HL-60/S4 treated with retinoic acid at 250 ng/mL for 4 days and 3 days (cell line): ENCODE measurements at regions not wholly inside any gene's neighbourhood (a gene's known extent, or its start where the extent isn't known, plus 50 kb on each side); places are given as distances from the start of the nearest gene placed in this dataset.
"Not testable (repeated sequence)": the region's sequence is repeated elsewhere in the genome, so short reads cannot be mapped to it uniquely, and the experiment has no call there.

Experiments used
- in situ Hi-C: fragments of 300-500 bp; cut with MboI; formaldehyde crosslinking; loops from 2 replicates; pipeline ENCODE4 v1.7.0; 2022; ENCODE audit warnings: low sequenced_read_pairs

- in situ Hi-C loops = no loop called here
Measured at GRCh38 chr7:41438705-41439514, 264.0 kb downstream of the INHBA start.

- in situ Hi-C loops = no loop called here
Measured at GRCh38 chr7:41437257-41438196, 265.4 kb downstream of the INHBA start.

- in situ Hi-C loops = no loop called here
Measured at GRCh38 chr7:41436139-41436538, 266.8 kb downstream of the INHBA start.

- in situ Hi-C loops = not testable (repeated sequence)
Measured at GRCh38 chr7:41435020-41435419, 267.9 kb downstream of the INHBA start.

- in situ Hi-C loops = no loop called here
Measured at GRCh38 chr7:41431671-41432070, 271.2 kb downstream of the INHBA start.

- in situ Hi-C loops = no loop called here
Measured at GRCh38 chr7:41428381-41428780, 274.5 kb downstream of the INHBA start.

- in situ Hi-C loops = no loop called here
Measured at GRCh38 chr7:41425926-41426325, 277.0 kb downstream of the INHBA start.

- in situ Hi-C loops = no loop called here
Measured at GRCh38 chr7:41421056-41421455, 281.8 kb downstream of the INHBA start.

GRCh38 chr7:41420421-41420820 is 282.5 kb downstream of the INHBA start:
- in situ Hi-C loops = no loop called here

GRCh38 chr7:41418337-41418736 is 284.6 kb downstream of the INHBA start:
- in situ Hi-C loops = no loop called here

GRCh38 chr7:41416208-41416595 is 286.7 kb downstream of the INHBA start:
- in situ Hi-C loops = no loop called here

GRCh38 chr7:41415471-41416207 is 287.3 kb downstream of the INHBA start:
- in situ Hi-C loops = no loop called here

GRCh38 chr7:41415051-41415450 is 287.8 kb downstream of the INHBA start:
- in situ Hi-C loops = no loop called here

- in situ Hi-C loops = no loop called here
Measured at GRCh38 chr7:41404375-41405074, 298.4 kb downstream of the INHBA start.

- in situ Hi-C loops = no loop called here
Measured at GRCh38 chr7:41403291-41403690, 299.6 kb downstream of the INHBA start.

GRCh38 chr7:41401833-41402232 is 301.1 kb downstream of the INHBA start:
- in situ Hi-C loops = no loop called here

GRCh38 chr7:41399171-41399570 is 303.7 kb downstream of the INHBA start:
- in situ Hi-C loops = no loop called here

GRCh38 chr7:41391818-41392217 is 311.1 kb downstream of the INHBA start:
- in situ Hi-C loops = no loop called here

GRCh38 chr7:41388933-41389332 is 314.0 kb downstream of the INHBA start:
- in situ Hi-C loops = not testable (repeated sequence)

- in situ Hi-C loops = no loop called here
Measured at GRCh38 chr7:41385996-41386395, 316.9 kb downstream of the INHBA start.

- in situ Hi-C loops = no loop called here
Measured at GRCh38 chr7:41384418-41384817, 318.5 kb downstream of the INHBA start.
